Endothelial cell of umbilical vein (primary cell): ENCODE measurements at regions not wholly inside any gene's neighbourhood (a gene's known extent, or its start where the extent isn't known, plus 50 kb on each side); places are given as distances from the start of the nearest gene placed in this dataset.

ENCODE experiments used
- BruUV-seq: library from RNA; stranded (reverse); fragments of 400-500 nt; replicated peaks from 2 replicates; lab custom pipeline; 2021; lab: Mats Ljungman, UMichigan
- CTCF ChIA-PET: fragments of 300-600, 350-600 bp; sonication (Branson Sonifier 250); formaldehyde crosslinking; loops from one replicate; lab custom pipeline; 2021; ENCODE audit warnings: antibody characterized with exemption, inconsistent platforms; lab: Charles Lee
- POLR2A ChIA-PET: fragments of 300-600, 350-600 bp; sonication (Branson Sonifier 250); formaldehyde crosslinking; loops from one replicate; lab custom pipeline; 2021; ENCODE audit warnings: antibody characterized with exemption, inconsistent platforms; lab: Charles Lee
- DNase-seq: peaks from one replicate; pipeline ENCODE4 v3.0.0-alpha.2; 2011; ENCODE audit warnings: low read depth, low spot score
- FAIRE-seq: peaks from 2 replicates; lab custom pipeline; 2011; peaks lifted over from hg19 to GRCh38; lab: Jason Lieb, UNC
- H2AFZ ChIP-seq: 2 replicates; pipeline ENCODE4 v1.6.0; 2012; ENCODE audit warnings: low read depth, low read length, control low read depth, inconsistent platforms
- H3K27ac ChIP-seq: 2 replicates; pipeline ENCODE4 v1.5.1; 2011; ENCODE audit warnings: low read depth, mild to moderate bottlenecking, control low read depth, low read length, moderate library complexity; ENCODE audit not compliant: insufficient read depth
- H3K27me3 ChIP-seq, 2 experiments: 2 replicates each; pipeline versions ENCODE4 v1.6.0 to v1.6.1; 2011; ENCODE audit warnings: low read length in 2 of 2, mixed read lengths in 1 of 2; ENCODE audit not compliant: control insufficient read depth in 2 of 2, insufficient read depth in 2 of 2
- H3K36me3 ChIP-seq, 2 experiments: 2 replicates in 1 of 2; 3 replicates in 1 of 2; pipeline ENCODE4 v1.5.1; 2011; ENCODE audit warnings: low read length in 2 of 2, mild to moderate bottlenecking in 1 of 2, moderate library complexity in 1 of 2; ENCODE audit not compliant: control insufficient read depth in 2 of 2, insufficient read depth in 2 of 2; ENCODE audit errors: extremely low read depth in 1 of 2
- H3K4me1 ChIP-seq: 3 replicates; pipeline ENCODE4 v1.5.1; 2011; ENCODE audit warnings: mild to moderate bottlenecking, low read length; ENCODE audit not compliant: control insufficient read depth, insufficient read depth; ENCODE audit errors: extremely low read depth
- H3K4me2 ChIP-seq: 2 replicates; pipeline ENCODE4 v1.6.1; 2011; ENCODE audit warnings: low read length, control low read depth, mixed read lengths; ENCODE audit not compliant: insufficient read depth
- H3K4me3 ChIP-seq, 3 experiments: fragments of 200-600 bp in 1 of 3; sonication (generic), shearing (Covaris generic) in 1 of 3; replicated peaks in 1 of 3; 2 replicates each; pipeline ENCODE4 v1.5.1; 2011 to 2016; ENCODE audit warnings: control low read depth in 3 of 3, low read length in 3 of 3, mild to moderate bottlenecking in 2 of 3, inconsistent platforms in 1 of 3, low read depth in 1 of 3, moderate library complexity in 1 of 3; ENCODE audit not compliant: insufficient read depth in 1 of 3
- H3K79me2 ChIP-seq: 2 replicates; pipeline ENCODE4 v1.6.0; 2012; ENCODE audit warnings: low read length, inconsistent platforms; ENCODE audit not compliant: control insufficient read depth, insufficient read depth
- H3K9ac ChIP-seq: replicated peaks from 2 replicates; pipeline ENCODE3; 2011; ENCODE audit warnings: low read length, control low read depth; ENCODE audit not compliant: insufficient read depth; ENCODE audit errors: extremely low read depth
- H3K9me1 ChIP-seq: replicated peaks from 3 replicates; pipeline ENCODE4 v1.6.0; 2011; ENCODE audit warnings: mild to moderate bottlenecking, low read length; ENCODE audit not compliant: control insufficient read depth, insufficient read depth; ENCODE audit errors: extremely low read depth
- H3K9me3 ChIP-seq: replicated peaks from 2 replicates; pipeline ENCODE4 v1.5.1; 2012; ENCODE audit warnings: low read length, inconsistent platforms; ENCODE audit not compliant: control insufficient read depth, insufficient read depth
- H4K20me1 ChIP-seq: replicated peaks from 2 replicates; pipeline ENCODE3; 2011; ENCODE audit warnings: mild to moderate bottlenecking, low read length; ENCODE audit not compliant: control insufficient read depth, insufficient read depth; ENCODE audit errors: extremely low read depth
- EZH2 ChIP-seq: IDR thresholded peaks from 2 replicates; pipeline ENCODE4 v1.6.1; 2012; ENCODE audit warnings: borderline replicate concordance, low read depth, mild to moderate bottlenecking, moderate library complexity, low read length, inconsistent platforms; ENCODE audit not compliant: severe bottlenecking
- FOS ChIP-seq: IDR thresholded peaks from 2 replicates; pipeline ENCODE4 v1.6.1; 2011; ENCODE audit warnings: mild to moderate bottlenecking, low read length, moderate library complexity, borderline replicate concordance; ENCODE audit not compliant: insufficient read depth
- GATA2 ChIP-seq: IDR thresholded peaks from 2 replicates; pipeline ENCODE4 v1.7.0; 2011; ENCODE audit warnings: low read depth, mild to moderate bottlenecking, moderate library complexity, mixed read lengths, low read length; ENCODE audit not compliant: insufficient read length, insufficient read depth
- JUN ChIP-seq: IDR thresholded peaks from 2 replicates; pipeline ENCODE4 v1.6.1; 2011; ENCODE audit warnings: borderline replicate concordance, low read depth; ENCODE audit not compliant: insufficient read length, insufficient read depth
- MYC ChIP-seq: IDR thresholded peaks from one replicate; pipeline ENCODE4 v1.6.1; 2011; ENCODE audit warnings: mild to moderate bottlenecking, low read depth, low read length
- POLR2A ChIP-seq: IDR thresholded peaks from 2 replicates; pipeline ENCODE4 v1.6.1; 2012; ENCODE audit warnings: low read depth, mild to moderate bottlenecking, control low read depth, low read length
- POLR2AphosphoS5 ChIP-seq: IDR thresholded peaks from 2 replicates; pipeline ENCODE4 v1.6.1; 2012; ENCODE audit warnings: low read depth, mild to moderate bottlenecking, control low read depth, low read length, moderate library complexity; ENCODE audit not compliant: insufficient read depth
- dilution Hi-C: fragments of 300-500 bp; cut with MboI; formaldehyde crosslinking; loops from one replicate; pipeline ENCODE4 v1.15.0; 2019; ENCODE audit warnings: low sequenced_read_pairs; ENCODE audit not compliant: extremely low pct_ligation_motif_present
- intact Hi-C: fragments of 100-400 bp; cut with micrococcal nuclease; formaldehyde crosslinking; loops from one replicate; pipeline ENCODE4 v1.10.0; 2022
- TF ChIP-seq, protein P1 (sequence below), 2 donors: IDR thresholded peaks; 1 replicate in 1 of 2; 2 replicates in 1 of 2; pipeline ENCODE4 v1.5.1; 2011; ENCODE audit warnings: low read length in 2 of 2, mild to moderate bottlenecking in 2 of 2, moderate library complexity in 2 of 2, control low read depth in 1 of 2, inconsistent platforms in 1 of 2, low read depth in 1 of 2; ENCODE audit not compliant: insufficient read depth in 1 of 2; ENCODE audit errors: extremely low read depth in 1 of 2
- TF ChIP-seq, protein P2 (sequence below): IDR thresholded peaks from 2 replicates; pipeline ENCODE4 v1.6.1; 2011; ENCODE audit not compliant: insufficient read depth, insufficient read length

DNA sequence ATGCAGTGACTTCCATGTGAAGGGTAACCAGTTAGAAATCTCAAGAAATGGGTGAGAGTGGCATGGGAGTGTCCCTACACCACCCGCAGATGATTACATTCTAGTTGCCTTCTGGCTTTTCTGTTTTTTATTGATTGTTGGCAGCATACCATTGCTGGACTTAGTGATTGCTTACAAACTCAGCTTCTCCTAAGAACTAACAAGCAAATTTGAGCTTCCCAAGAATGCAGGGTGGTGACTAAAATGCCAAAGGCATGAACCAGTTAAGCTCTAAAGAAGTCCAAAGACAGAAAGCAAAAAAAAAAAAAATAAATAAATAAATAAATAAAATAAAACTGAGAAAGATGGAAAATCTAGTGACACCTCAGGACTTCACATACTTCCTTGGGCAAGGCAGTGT is 245.5 kb upstream of the PARD3B start:
- no peaks in the 10 kb centered on the region for H3K9me1 ChIP-seq
- H3K36me3 ChIP-seq = no peaks in the 10 kb centered on the region
- TF ChIP-seq EZH2 = no peak
- TF ChIP-seq GATA2 = no peak
- TF ChIP-seq FOS = no peak
- TF ChIP-seq POLR2A = no peak
- no peak for TF ChIP-seq JUN
- TF ChIP-seq, protein P1, sequence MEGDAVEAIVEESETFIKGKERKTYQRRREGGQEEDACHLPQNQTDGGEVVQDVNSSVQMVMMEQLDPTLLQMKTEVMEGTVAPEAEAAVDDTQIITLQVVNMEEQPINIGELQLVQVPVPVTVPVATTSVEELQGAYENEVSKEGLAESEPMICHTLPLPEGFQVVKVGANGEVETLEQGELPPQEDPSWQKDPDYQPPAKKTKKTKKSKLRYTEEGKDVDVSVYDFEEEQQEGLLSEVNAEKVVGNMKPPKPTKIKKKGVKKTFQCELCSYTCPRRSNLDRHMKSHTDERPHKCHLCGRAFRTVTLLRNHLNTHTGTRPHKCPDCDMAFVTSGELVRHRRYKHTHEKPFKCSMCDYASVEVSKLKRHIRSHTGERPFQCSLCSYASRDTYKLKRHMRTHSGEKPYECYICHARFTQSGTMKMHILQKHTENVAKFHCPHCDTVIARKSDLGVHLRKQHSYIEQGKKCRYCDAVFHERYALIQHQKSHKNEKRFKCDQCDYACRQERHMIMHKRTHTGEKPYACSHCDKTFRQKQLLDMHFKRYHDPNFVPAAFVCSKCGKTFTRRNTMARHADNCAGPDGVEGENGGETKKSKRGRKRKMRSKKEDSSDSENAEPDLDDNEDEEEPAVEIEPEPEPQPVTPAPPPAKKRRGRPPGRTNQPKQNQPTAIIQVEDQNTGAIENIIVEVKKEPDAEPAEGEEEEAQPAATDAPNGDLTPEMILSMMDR (IDR thresholded peaks at IDR 0.05; ENCODE audit: extremely low read depth in 1 of 2, insufficient read depth in 1 of 2, low read depth in 1 of 2, low read length in 2 of 2) = no peak
- TF ChIP-seq MYC = no peak
- TF ChIP-seq, protein P2, sequence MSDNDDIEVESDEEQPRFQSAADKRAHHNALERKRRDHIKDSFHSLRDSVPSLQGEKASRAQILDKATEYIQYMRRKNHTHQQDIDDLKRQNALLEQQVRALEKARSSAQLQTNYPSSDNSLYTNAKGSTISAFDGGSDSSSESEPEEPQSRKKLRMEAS = no peak
- TF ChIP-seq POLR2AphosphoS5 = no peak
- intact Hi-C loops (no loop called here), dilution Hi-C loops (no loop called here)
- CTCF ChIA-PET = no interaction called here
- no peak overlapping the region for H2AFZ ChIP-seq
- H3K4me1 ChIP-seq = no peaks in the 10 kb centered on the region
- H3K27ac ChIP-seq = no peak overlapping the region
- H3K27me3 ChIP-seq = peaks cover 0 to 6% of the 10 kb centered on the region in 2 experiments
- no peaks in the 10 kb centered on the region for H3K79me2 ChIP-seq
- DNase-seq (no peak), FAIRE-seq (no peak)
- no peaks in the 10 kb centered on the region for H4K20me1 ChIP-seq
- H3K4me3 ChIP-seq = no peak overlapping the region
- H3K4me2 ChIP-seq = no peak overlapping the region
- POLR2A ChIA-PET = no interaction called here
- no peaks in the 10 kb centered on the region for H3K9me3 ChIP-seq
- no peak overlapping the region for H3K9ac ChIP-seq
- BruUV-seq = no TSS peak
